GM15510 (cell line): ENCODE measurements at regions not wholly inside any gene's neighbourhood (a gene's known extent, or its start where the extent isn't known, plus 50 kb on each side); places are given as distances from the start of the nearest gene placed in this dataset.

Source experiments
- POLR2A ChIP-seq: IDR thresholded peaks from 3 replicates; pipeline ENCODE4 v1.6.1; 2011; ENCODE audit warnings: borderline replicate concordance; ENCODE audit not compliant: insufficient read length; ENCODE audit errors: extremely low read depth

- TF ChIP-seq POLR2A, result no peak
These were observed 130.1 kb upstream of the ZNF608 start for GRCh38 chr5:124876566-124876965.

- TF ChIP-seq POLR2A, result no peak
These were observed 130.5 kb upstream of the ZNF608 start for GRCh38 chr5:124876983-124877382.

GRCh38 chr5:124877501-124878146, 131.2 kb upstream of the ZNF608 start:
- TF ChIP-seq POLR2A, result no peak

- TF ChIP-seq POLR2A, result no peak
These were observed 132.3 kb upstream of the ZNF608 start for GRCh38 chr5:124878583-124879342.

GRCh38 chr5:124880903-124881697, 134.7 kb upstream of the ZNF608 start:
- no peak for TF ChIP-seq POLR2A

- TF ChIP-seq POLR2A, result no peak
These were observed 137.2 kb upstream of the ZNF608 start for GRCh38 chr5:124883681-124884080.

GRCh38 chr5:124884114-124884513, 137.7 kb upstream of the ZNF608 start:
- TF ChIP-seq POLR2A, result no peak

- no peak for TF ChIP-seq POLR2A
These were observed 139.1 kb upstream of the ZNF608 start for GRCh38 chr5:124885490-124885889.

- no peak for TF ChIP-seq POLR2A
These were observed 140.8 kb upstream of the ZNF608 start for GRCh38 chr5:124887223-124887622.

GRCh38 chr5:124888050-124888506, 141.6 kb upstream of the ZNF608 start:
- no peak for TF ChIP-seq POLR2A

GRCh38 chr5:124888622-124889485, 142.4 kb upstream of the ZNF608 start:
- TF ChIP-seq POLR2A, result no peak

GRCh38 chr5:124889486-124889825, 143.0 kb upstream of the ZNF608 start:
- TF ChIP-seq POLR2A, result no peak

- no peak for TF ChIP-seq POLR2A
These were observed 143.4 kb upstream of the ZNF608 start for GRCh38 chr5:124889850-124890249.

- no peak for TF ChIP-seq POLR2A
These were observed 144.7 kb upstream of the ZNF608 start for GRCh38 chr5:124891179-124891578.
